ENCODE measurements at regions not wholly inside any gene's neighbourhood (a gene's known extent, or its start where the extent isn't known, plus 50 kb on each side); places are given as distances from the start of the nearest gene placed in this dataset.

DNA sequence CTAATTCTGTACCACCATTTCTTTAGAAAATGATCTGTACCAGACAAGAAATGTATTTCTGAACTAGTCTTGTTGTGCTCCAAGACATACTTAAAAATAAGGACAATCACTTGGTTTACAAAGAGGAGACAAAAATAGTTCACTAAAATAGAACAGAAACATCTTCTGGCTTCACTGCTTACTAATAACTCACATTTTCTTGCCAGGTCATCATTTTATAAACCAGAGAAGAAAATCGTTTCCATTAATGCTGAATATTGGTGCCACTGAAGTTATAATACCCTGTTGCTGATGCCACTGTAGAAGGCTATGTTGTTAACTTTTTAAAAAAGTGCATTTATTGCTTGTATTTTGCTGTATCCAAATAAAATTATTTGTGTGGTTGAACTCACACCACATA is 94.8 kb upstream of the ZNF236 start:
- TF ChIP-seq EZH2phosphoT487 (IDR thresholded peaks at IDR 0.05; ENCODE audit: borderline replicate concordance, low read length) (no peak), EZH2 (IDR thresholded peaks at IDR 0.05; ENCODE audit: low read length, unreplicated experiment) (no peak)
- TF ChIP-seq, protein P1, sequence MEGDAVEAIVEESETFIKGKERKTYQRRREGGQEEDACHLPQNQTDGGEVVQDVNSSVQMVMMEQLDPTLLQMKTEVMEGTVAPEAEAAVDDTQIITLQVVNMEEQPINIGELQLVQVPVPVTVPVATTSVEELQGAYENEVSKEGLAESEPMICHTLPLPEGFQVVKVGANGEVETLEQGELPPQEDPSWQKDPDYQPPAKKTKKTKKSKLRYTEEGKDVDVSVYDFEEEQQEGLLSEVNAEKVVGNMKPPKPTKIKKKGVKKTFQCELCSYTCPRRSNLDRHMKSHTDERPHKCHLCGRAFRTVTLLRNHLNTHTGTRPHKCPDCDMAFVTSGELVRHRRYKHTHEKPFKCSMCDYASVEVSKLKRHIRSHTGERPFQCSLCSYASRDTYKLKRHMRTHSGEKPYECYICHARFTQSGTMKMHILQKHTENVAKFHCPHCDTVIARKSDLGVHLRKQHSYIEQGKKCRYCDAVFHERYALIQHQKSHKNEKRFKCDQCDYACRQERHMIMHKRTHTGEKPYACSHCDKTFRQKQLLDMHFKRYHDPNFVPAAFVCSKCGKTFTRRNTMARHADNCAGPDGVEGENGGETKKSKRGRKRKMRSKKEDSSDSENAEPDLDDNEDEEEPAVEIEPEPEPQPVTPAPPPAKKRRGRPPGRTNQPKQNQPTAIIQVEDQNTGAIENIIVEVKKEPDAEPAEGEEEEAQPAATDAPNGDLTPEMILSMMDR (conservative IDR thresholded peaks at IDR 0.05; ENCODE audit: low read depth, low read length), result no peak
